ENCODE measurements at regions not wholly inside any gene's neighbourhood (a gene's known extent, or its start where the extent isn't known, plus 50 kb on each side); places are given as distances from the start of the nearest gene placed in this dataset.

- TF ChIP-seq POLR2AphosphoS5 (IDR thresholded peaks at IDR 0.05; ENCODE audit: low read depth, low read length) (no peak), POLR2A (IDR thresholded peaks at IDR 0.05; ENCODE audit: low read depth, low read length) (no peak), TAF1 (IDR thresholded peaks at IDR 0.05; ENCODE audit: borderline replicate concordance, low read depth, low read length) (no peak)
These were observed 81.2 kb downstream of the ARL4C start for GRCh38 chr2:234415706-234416105.
